Fibroblast of lung (primary cell): ENCODE measurements at regions not wholly inside any gene's neighbourhood (a gene's known extent, or its start where the extent isn't known, plus 50 kb on each side); places are given as distances from the start of the nearest gene placed in this dataset.

Source experiments
- DNase-seq, 2 donors: peaks; one replicate each; pipeline versions ENCODE4 v3.0.0 to v3.0.0-alpha.2; 2010; ENCODE audit warnings: low read depth in 2 of 2
- H2AFZ ChIP-seq: 2 replicates; pipeline ENCODE4 v1.5.1; 2012; ENCODE audit warnings: low read length, control low read depth, inconsistent platforms
- H3K27ac ChIP-seq: 2 replicates; pipeline ENCODE4 v1.5.1; 2011; ENCODE audit warnings: low read length, control low read depth; ENCODE audit not compliant: insufficient read depth
- H3K27me3 ChIP-seq: 2 replicates; pipeline ENCODE4 v1.5.1; 2011; ENCODE audit warnings: mild to moderate bottlenecking, low read length; ENCODE audit not compliant: control insufficient read depth, insufficient read depth
- H3K36me3 ChIP-seq: 2 replicates; pipeline ENCODE4 v1.5.1; 2011; ENCODE audit warnings: low read length; ENCODE audit not compliant: control insufficient read depth, insufficient read depth
- H3K4me1 ChIP-seq: 2 replicates; pipeline ENCODE4 v1.5.1; 2011; ENCODE audit warnings: low read length; ENCODE audit not compliant: control insufficient read depth, insufficient read depth; ENCODE audit errors: extremely low read depth
- H3K4me2 ChIP-seq: 2 replicates; pipeline ENCODE4 v1.5.1; 2011; ENCODE audit warnings: low read length, control low read depth; ENCODE audit not compliant: insufficient read depth; ENCODE audit errors: extremely low read depth
- H3K4me3 ChIP-seq, 4 experiments: fragments of 200-600 bp in 1 of 4; sonication (generic) in 1 of 4; replicated peaks in 1 of 4; 2 replicates each; pipeline ENCODE4 v1.5.1; 2011 to 2016; ENCODE audit warnings: low read length in 4 of 4, low read depth in 3 of 4, mild to moderate bottlenecking in 3 of 4, control low read depth in 2 of 4, inconsistent platforms in 1 of 4, mixed read lengths in 1 of 4; ENCODE audit not compliant: insufficient read depth in 1 of 4; ENCODE audit errors: control extremely low read depth in 1 of 4
- H3K79me2 ChIP-seq: 2 replicates; pipeline ENCODE4 v1.5.1; 2012; ENCODE audit warnings: mild to moderate bottlenecking, low read length, inconsistent platforms; ENCODE audit not compliant: control insufficient read depth, insufficient read depth
- H3K9ac ChIP-seq: 2 replicates; pipeline ENCODE4 v1.5.1; 2011; ENCODE audit warnings: mild to moderate bottlenecking, low read length, control low read depth; ENCODE audit not compliant: insufficient read depth
- H3K9me3 ChIP-seq: 2 replicates; pipeline ENCODE4 v1.5.1; 2012; ENCODE audit warnings: low read depth, low read length; ENCODE audit not compliant: control insufficient read depth, insufficient read depth
- H4K20me1 ChIP-seq: 2 replicates; pipeline ENCODE4 v1.5.1; 2011; ENCODE audit warnings: low read length; ENCODE audit not compliant: control insufficient read depth, insufficient read depth; ENCODE audit errors: extremely low read depth
- EZH2 ChIP-seq: IDR thresholded peaks from 2 replicates; pipeline ENCODE4 v1.5.1; 2012; ENCODE audit warnings: low read length, control low read depth, mild to moderate bottlenecking; ENCODE audit errors: missing control alignments
- TF ChIP-seq, protein P1 (sequence below), 2 donors: IDR thresholded peaks in 1 of 2; conservative IDR thresholded peaks in 1 of 2; 1 replicate in 1 of 2; 2 replicates in 1 of 2; pipeline ENCODE4 v1.5.1; 2011 to 2012; ENCODE audit warnings: low read length in 2 of 2, control low read depth in 1 of 2, inconsistent platforms in 1 of 2, low read depth in 1 of 2, mild to moderate bottlenecking in 1 of 2

DNA sequence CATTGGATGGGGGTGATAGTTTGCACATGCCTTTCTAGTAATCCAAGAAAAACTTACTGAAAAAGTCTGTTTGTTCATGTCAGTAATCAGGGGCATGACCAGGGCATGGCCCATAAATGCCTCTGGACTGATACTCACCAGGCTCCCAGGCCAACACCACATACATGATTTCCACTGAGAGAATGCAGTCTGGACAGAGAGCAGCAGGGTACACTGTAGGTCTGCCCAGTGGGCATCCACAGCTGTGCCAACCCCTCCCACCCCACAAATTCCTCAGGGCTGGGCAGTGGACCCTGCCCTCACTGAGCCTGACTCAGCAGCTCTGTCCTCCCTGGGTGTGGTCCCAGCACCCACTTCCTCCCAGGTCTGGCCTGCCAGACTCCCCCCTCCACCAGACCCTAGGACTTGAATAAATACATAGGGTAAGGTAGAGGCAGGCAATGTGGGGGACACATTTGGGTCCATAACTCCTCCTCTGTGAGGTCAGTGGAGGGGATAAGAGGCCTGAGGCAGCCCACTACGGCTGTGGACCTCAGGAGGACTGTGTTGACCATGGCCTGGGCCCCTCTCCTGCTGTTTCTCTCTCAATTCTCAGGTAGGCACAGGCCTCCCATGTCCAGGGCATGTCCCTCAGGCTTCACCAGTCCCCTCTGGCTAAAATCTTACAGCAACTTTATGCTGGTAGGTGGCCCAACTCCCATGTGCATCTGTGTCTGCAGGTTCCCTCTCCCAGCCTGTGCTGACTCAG is 92.2 kb upstream of the TOP3B start:
- Histone ChIP-seq H3K27ac (no peak overlapping the region), H3K4me1 (no peaks in the 10 kb centered on the region), H4K20me1 (no peaks in the 10 kb centered on the region), H2AFZ (no peak overlapping the region), H3K27me3 (peaks cover 6% of the 10 kb centered on the region), H3K4me3 (no peak overlapping the region), H3K79me2 (no peaks in the 10 kb centered on the region), H3K36me3 (no peaks in the 10 kb centered on the region), H3K9ac (no peak overlapping the region), H3K4me2 (no peak overlapping the region), H3K9me3 (no peaks in the 10 kb centered on the region)
- TF ChIP-seq EZH2: no peak
- TF ChIP-seq, protein P1, sequence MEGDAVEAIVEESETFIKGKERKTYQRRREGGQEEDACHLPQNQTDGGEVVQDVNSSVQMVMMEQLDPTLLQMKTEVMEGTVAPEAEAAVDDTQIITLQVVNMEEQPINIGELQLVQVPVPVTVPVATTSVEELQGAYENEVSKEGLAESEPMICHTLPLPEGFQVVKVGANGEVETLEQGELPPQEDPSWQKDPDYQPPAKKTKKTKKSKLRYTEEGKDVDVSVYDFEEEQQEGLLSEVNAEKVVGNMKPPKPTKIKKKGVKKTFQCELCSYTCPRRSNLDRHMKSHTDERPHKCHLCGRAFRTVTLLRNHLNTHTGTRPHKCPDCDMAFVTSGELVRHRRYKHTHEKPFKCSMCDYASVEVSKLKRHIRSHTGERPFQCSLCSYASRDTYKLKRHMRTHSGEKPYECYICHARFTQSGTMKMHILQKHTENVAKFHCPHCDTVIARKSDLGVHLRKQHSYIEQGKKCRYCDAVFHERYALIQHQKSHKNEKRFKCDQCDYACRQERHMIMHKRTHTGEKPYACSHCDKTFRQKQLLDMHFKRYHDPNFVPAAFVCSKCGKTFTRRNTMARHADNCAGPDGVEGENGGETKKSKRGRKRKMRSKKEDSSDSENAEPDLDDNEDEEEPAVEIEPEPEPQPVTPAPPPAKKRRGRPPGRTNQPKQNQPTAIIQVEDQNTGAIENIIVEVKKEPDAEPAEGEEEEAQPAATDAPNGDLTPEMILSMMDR (conservative IDR thresholded peaks at IDR 0.05 in 1 of 2, IDR thresholded peaks at IDR 0.05 in 1 of 2; ENCODE audit: low read depth in 1 of 2, low read length in 2 of 2): no peak
- DNase-seq: peak in 1 of 2 donors; percentile 6

DNA sequence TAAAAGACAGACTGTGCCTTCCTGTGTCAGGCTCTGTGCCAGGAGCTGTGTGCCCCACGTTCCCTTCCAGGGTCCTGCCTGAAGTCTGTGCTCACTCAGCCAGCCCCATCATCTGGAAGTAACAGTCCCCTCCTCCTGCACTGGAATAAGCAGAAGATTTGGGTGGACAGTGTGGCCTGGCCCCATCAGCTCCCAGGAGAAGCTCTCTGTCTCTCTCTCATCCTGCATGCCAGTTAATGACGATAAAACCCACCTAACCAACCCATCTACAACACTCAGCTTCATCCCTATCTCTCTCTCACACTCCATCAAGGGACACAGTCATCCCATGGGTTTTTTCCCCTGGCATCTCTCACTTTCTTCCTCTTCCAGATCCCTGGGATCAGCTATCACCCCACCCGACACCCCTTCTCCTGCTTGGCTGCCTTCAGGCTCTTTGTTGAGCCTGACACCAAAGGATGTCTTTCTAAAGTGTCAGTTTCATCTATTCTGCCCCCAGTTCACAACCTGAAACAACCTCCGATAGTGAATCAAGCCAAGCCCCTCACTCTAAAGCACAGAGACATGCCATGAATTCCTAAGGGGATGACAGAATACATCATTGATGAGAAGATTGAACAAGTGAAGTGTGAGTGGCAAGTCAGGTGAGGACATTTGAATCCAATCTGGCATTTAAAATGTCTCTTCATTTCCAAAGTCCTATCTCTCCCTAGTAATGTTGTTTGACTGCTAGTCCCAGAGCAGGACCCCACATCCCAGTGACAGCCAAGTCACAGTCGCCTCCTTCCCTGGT is 91.4 kb upstream of the TOP3B start:
- Histone ChIP-seq H3K79me2 (no peaks in the 10 kb centered on the region), H3K9me3 (no peaks in the 10 kb centered on the region), H3K4me3 (no peak overlapping the region), H4K20me1 (no peaks in the 10 kb centered on the region), H3K27ac (no peak overlapping the region), H3K36me3 (no peaks in the 10 kb centered on the region), H2AFZ (no peak overlapping the region), H3K4me2 (no peak overlapping the region), H3K4me1 (no peaks in the 10 kb centered on the region), H3K27me3 (peaks cover 6% of the 10 kb centered on the region), H3K9ac (no peak overlapping the region)
- no peak for TF ChIP-seq EZH2
- TF ChIP-seq, protein P1 (conservative IDR thresholded peaks at IDR 0.05 in 1 of 2, IDR thresholded peaks at IDR 0.05 in 1 of 2; ENCODE audit: low read depth in 1 of 2, low read length in 2 of 2): no peak
- no peak for DNase-seq

DNA sequence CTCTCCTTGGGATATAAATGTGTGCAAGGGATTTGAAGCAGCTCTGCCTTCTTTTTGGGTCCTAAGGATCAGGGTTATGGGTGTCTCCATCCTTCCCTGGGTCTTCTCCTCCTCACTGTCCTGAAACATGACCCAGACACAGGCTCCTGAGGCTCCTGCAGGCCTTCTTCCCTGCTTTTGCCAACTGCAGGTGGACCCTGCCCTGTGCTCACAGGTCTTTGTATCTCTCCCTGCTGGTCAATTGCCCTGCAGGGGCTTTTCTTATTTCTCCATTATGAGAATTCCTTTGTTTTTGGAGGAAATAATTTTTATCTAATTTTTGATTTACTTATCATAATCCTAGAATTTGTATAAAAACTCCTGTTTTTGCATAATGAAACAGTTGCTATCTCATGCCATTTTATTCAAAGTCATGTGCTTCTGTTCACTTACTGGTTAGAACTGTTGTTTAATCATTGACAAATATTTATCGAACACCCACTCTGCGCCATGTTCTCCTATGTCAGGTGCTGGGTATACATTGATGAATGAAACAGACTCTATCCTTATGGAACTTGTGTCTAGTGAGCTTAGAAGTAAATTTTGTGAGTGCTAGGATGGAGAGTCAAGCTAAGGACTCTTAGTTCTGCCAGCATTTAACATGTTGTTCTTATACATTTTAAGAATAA is 89.7 kb upstream of the TOP3B start:
- Histone ChIP-seq H3K4me1 (no peaks in the 10 kb centered on the region), H2AFZ (no peak overlapping the region), H3K9ac (no peak overlapping the region), H4K20me1 (no peaks in the 10 kb centered on the region), H3K27me3 (peaks cover 7% of the 10 kb centered on the region), H3K36me3 (no peaks in the 10 kb centered on the region), H3K9me3 (no peaks in the 10 kb centered on the region), H3K27ac (no peak overlapping the region), H3K4me2 (no peak overlapping the region), H3K79me2 (no peaks in the 10 kb centered on the region), H3K4me3 (no peak overlapping the region)
- no peak for DNase-seq
- TF ChIP-seq, protein P1 (conservative IDR thresholded peaks at IDR 0.05 in 1 of 2, IDR thresholded peaks at IDR 0.05 in 1 of 2; ENCODE audit: low read depth in 1 of 2, low read length in 2 of 2): no peak
- no peak for TF ChIP-seq EZH2
